ENCODE measurements at regions not wholly inside any gene's neighbourhood (a gene's known extent, or its start where the extent isn't known, plus 50 kb on each side); places are given as distances from the start of the nearest gene placed in this dataset.

DNA sequence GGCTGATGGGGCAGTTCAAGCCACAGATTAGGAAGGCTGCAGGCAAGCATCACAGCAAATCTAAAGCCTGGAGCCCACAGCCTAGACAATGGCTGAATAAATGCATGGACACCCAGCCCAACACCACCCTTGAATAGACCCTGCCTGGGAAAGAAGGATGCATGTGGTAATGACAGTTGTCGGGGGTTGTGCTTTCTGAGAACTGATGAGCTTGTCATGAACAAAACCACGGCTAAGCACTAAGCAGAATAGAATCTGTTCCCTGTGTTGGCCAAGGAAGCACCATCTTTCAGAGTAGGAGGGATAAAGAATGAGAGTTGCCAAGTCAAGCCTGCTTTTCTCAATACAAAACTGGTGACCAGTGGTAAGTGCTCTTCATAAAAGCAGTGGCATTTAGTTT, 66.1 kb upstream of the JCAD start:
- ChIA-PET POLR2A (no interaction called here), CTCF (no interaction called here)
- no peak for DNase-seq
- intact Hi-C loops (cut with micrococcal nuclease): no loop called here
- Mint-ChIP-seq H3K27me3 (peaks cover 14% of the 10 kb centered on the region), H3K4me1 (ENCODE audit: low read depth) (no peaks in the 10 kb centered on the region), H3K4me3 (no peak overlapping the region), H3K36me3 (no peaks in the 10 kb centered on the region), H3K9me3 (no peaks in the 10 kb centered on the region), H3K27ac (no peak overlapping the region)

DNA sequence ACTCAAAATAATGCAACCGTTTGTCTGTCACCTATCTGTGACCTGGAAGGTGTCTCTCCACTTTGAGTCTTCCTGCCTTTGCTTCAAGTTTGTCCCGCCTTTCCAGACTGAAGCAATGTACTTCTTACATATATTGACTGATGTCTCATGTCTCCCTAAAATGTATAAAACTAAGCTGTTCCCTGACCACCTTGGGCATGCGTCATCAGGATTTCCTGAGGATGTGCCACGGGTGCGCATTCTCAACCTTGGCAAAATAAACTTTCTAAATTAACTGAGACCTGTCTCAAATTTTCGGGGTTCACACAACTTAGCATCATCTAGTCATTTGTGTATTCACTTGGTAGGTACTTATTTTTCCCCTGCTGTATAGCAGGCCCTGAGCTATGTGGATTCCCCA, 65.3 kb upstream of the JCAD start:
- H3K4me1 Mint-ChIP-seq (ENCODE audit: low read depth): no peaks in the 10 kb centered on the region
- DNase-seq: no peak
- no peak overlapping the region for H3K4me3 Mint-ChIP-seq
- no peaks in the 10 kb centered on the region for H3K9me3 Mint-ChIP-seq
- H3K36me3 Mint-ChIP-seq: no peaks in the 10 kb centered on the region
- intact Hi-C loops (cut with micrococcal nuclease): no loop called here
- H3K27ac Mint-ChIP-seq: no peak overlapping the region
- POLR2A ChIA-PET: no interaction called here
- peaks cover 9% of the 10 kb centered on the region for H3K27me3 Mint-ChIP-seq
- CTCF ChIA-PET: no interaction called here

DNA sequence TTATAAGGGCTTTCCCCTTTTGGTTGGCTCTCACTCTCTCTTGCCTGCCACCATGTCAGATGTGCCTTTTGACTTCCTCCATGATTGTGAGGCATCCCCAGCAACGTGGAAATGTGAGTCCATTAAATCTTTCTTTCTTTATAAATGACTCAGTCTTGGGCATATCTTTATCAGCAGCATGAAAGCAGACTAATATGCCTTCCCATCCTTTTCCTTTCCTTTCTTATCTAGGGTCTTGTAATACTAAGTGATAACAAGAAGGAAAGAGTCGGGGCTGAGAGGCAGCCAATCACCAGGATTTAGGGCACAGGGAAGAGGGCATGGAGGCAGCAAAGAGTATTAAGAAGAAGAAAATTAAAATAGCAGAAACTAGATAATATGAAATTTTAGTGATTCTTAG, 62.0 kb upstream of the JCAD start:
- Mint-ChIP-seq H3K27me3 (no peaks in the 10 kb centered on the region), H3K27ac (no peak overlapping the region), H3K4me3 (no peak overlapping the region), H3K4me1 (ENCODE audit: low read depth) (no peaks in the 10 kb centered on the region), H3K36me3 (no peaks in the 10 kb centered on the region), H3K9me3 (no peaks in the 10 kb centered on the region)
- intact Hi-C loops (cut with micrococcal nuclease): no loop called here
- ChIA-PET CTCF (no interaction called here), POLR2A (no interaction called here)
- DNase-seq: no peak

DNA sequence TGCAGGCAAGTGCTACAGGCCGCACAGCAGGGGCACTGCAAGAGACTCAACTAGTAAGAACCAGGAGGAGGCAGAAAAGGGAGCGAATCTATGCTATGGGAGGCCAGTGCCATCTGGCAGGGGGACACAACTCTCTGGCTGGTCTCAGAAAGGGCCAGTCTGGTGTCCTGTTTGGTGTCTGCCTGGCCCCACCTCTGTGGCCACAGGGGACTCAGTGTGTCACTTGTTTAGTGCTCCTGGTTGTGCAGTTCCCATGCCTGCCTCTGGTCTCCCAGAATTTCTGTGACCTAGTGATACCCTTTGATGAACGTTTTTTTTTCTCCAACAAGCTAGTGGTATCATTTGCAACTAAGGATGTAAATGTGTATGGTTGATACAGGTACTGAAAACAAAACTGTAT, 59.2 kb upstream of the JCAD start:
- H3K36me3 Mint-ChIP-seq: no peaks in the 10 kb centered on the region
- H3K9me3 Mint-ChIP-seq: no peaks in the 10 kb centered on the region
- no peak overlapping the region for H3K27ac Mint-ChIP-seq
- POLR2A ChIA-PET: no interaction called here
- CTCF ChIA-PET: no interaction called here
- H3K4me3 Mint-ChIP-seq: no peak overlapping the region
- DNase-seq: no peak
- intact Hi-C loops (cut with micrococcal nuclease): no loop called here
- H3K4me1 Mint-ChIP-seq (ENCODE audit: low read depth): peaks cover 2% of the 10 kb centered on the region
- peaks cover 2% of the 10 kb centered on the region for H3K27me3 Mint-ChIP-seq

DNA sequence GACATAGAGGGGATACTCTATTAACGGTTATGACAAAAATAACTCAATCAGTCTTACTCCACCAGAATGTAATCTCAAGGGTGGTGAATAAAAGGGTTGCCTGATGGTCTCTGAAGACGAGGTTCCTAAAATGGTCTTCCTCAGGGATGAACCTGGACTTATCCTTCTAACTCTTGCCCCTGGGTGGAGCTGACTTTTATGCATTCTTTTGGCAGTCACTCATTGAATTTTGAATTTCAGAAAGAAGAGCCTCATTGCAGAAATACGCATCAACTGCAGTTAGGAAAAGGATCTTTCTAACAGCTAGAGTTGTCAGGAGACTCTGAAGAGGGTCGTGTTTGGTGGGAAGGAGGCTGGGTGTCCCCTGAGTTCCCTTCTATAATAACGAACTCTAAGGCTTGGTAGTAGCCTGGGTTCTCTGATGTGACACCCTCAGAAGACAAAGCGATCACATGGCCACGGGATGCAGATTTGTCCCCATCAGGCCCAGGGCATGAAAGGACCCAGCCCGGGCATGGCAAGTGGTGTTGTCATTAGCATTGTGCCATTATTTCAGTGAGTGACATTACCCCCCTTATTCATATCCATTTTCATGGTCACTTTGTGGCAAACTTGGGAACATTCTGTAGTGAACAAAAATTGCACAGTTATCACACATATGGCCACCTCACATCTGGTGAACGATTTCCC, 58.6 kb upstream of the JCAD start:
- peaks cover 3% of the 10 kb centered on the region for H3K27me3 Mint-ChIP-seq
- no peaks in the 10 kb centered on the region for H3K36me3 Mint-ChIP-seq
- POLR2A ChIA-PET: no interaction called here
- no peak overlapping the region for H3K27ac Mint-ChIP-seq
- intact Hi-C loops (cut with micrococcal nuclease): no loop called here
- CTCF ChIA-PET: no interaction called here
- no peak overlapping the region for H3K4me3 Mint-ChIP-seq
- no peaks in the 10 kb centered on the region for H3K9me3 Mint-ChIP-seq
- H3K4me1 Mint-ChIP-seq (ENCODE audit: low read depth): peaks cover 2% of the 10 kb centered on the region
- DNase-seq: no peak

DNA sequence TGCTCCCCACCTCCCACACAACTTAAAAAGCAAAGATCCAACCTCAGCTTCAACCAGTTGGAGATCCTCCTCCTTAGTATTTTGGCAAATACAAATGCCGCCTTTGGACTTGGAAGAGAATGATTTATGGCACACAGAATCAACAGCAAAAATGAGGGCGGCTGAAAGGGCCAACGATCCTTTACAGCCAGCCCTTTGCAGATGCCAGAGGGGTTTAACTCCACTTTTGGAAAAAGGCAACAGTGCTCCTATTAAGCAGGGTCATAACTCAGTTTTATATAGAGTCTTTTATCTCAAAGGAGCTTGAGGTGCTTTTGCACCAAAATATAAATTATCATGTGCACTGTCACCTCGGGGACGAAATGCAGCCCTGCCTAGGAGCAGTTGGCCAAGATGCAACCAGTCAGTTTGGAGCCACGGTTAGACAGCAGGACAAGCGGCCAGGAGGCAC, 56.7 kb upstream of the JCAD start:
- Mint-ChIP-seq H3K4me1 (ENCODE audit: low read depth) (peaks cover 2% of the 10 kb centered on the region), H3K9me3 (no peaks in the 10 kb centered on the region), H3K27ac (no peak overlapping the region), H3K27me3 (peaks cover 3% of the 10 kb centered on the region), H3K4me3 (no peak overlapping the region), H3K36me3 (no peaks in the 10 kb centered on the region)
- intact Hi-C loops (cut with micrococcal nuclease): no loop called here
- DNase-seq: no peak
- POLR2A ChIA-PET: no interaction called here
- CTCF ChIA-PET: no interaction called here

DNA sequence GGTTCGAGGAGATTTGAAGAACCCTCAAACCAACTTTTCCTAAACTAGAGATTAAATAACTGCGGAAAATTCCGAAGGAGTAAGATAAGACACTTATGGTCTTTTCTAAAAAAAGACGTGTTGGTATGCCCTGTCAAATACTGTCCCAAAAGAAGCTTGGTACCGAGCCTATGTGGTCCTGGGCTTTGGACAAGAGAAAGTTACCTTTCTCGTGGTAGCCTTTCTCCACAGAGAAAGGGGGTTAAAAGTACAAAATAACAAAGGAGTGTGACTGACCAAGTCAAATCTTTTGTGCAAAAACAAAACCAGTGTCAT, 56.2 kb upstream of the JCAD start:
- Mint-ChIP-seq H3K27me3 (peaks cover 3% of the 10 kb centered on the region), H3K9me3 (no peaks in the 10 kb centered on the region), H3K4me3 (no peak overlapping the region), H3K4me1 (ENCODE audit: low read depth) (peaks cover 2% of the 10 kb centered on the region), H3K27ac (no peak overlapping the region), H3K36me3 (no peaks in the 10 kb centered on the region)
- ChIA-PET POLR2A (no interaction called here), CTCF (no interaction called here)
- no peak for DNase-seq
- intact Hi-C loops (cut with micrococcal nuclease): no loop called here

DNA sequence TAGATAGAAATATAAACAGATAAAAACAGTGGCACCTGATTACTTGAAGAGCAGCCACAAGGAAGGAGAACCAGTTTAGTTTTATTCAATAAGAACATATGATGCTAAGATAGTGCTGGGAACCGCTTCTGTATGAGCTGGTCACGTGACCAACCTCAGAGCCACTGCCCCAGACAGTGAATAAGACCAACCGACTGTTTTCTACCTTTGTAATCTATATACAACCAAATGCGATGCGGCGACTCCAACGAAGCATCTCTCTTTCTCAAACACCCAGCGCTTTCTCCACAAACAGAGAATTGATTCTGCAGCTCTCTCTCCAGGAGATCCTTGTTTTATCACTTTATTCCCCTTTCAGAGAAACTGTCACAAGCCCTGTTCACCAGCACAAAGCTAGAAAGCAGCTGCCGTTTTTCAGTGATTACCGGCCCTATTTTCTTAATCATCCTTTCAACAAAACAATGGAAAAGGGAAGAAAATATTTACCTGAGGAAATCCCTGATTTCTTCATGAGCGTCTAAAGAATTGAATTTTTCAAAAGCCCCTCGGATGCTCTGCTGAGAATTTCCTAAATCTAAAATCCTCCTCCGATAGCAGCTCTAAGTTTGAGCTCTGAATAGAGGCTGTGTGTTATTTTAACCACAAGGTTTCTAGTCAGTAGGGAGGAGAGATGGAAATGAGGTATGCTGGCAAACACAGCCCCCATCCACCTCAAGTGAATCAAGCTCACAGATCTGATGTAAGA, 55.7 kb upstream of the JCAD start:
- H3K4me1 Mint-ChIP-seq (ENCODE audit: low read depth): peaks cover 2% of the 10 kb centered on the region
- CTCF ChIA-PET: no interaction called here
- no peak overlapping the region for H3K4me3 Mint-ChIP-seq
- no peaks in the 10 kb centered on the region for H3K36me3 Mint-ChIP-seq
- peaks cover 3% of the 10 kb centered on the region for H3K27me3 Mint-ChIP-seq
- H3K9me3 Mint-ChIP-seq: no peaks in the 10 kb centered on the region
- no peak overlapping the region for H3K27ac Mint-ChIP-seq
- intact Hi-C loops (cut with micrococcal nuclease): no loop called here
- DNase-seq: no peak
- POLR2A ChIA-PET: no interaction called here

DNA sequence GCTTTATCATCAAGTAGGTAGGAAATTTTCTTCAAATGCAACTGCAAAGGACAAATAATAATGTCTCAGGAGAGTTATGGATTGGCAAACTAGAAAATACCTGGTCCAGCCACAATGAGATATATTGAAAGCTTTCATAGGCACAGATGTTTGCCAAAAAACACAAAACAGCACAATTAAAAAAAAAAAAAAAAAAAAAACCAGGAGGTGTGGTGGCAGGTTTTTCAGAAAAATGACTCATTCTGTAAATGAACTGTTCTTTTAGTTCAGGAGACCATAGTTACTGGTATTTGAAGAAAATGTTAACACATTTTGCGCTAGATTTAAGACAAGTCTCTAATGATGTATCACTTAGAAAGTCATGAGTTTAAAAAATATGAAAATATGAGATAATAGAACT, 55.0 kb upstream of the JCAD start:
- intact Hi-C loops (cut with micrococcal nuclease): no loop called here
- Mint-ChIP-seq H3K4me3 (no peak overlapping the region), H3K9me3 (no peaks in the 10 kb centered on the region), H3K4me1 (ENCODE audit: low read depth) (peaks cover 2% of the 10 kb centered on the region), H3K27ac (no peak overlapping the region), H3K27me3 (peaks cover 4% of the 10 kb centered on the region), H3K36me3 (no peaks in the 10 kb centered on the region)
- ChIA-PET POLR2A (no interaction called here), CTCF (no interaction called here)
- no peak for DNase-seq

DNA sequence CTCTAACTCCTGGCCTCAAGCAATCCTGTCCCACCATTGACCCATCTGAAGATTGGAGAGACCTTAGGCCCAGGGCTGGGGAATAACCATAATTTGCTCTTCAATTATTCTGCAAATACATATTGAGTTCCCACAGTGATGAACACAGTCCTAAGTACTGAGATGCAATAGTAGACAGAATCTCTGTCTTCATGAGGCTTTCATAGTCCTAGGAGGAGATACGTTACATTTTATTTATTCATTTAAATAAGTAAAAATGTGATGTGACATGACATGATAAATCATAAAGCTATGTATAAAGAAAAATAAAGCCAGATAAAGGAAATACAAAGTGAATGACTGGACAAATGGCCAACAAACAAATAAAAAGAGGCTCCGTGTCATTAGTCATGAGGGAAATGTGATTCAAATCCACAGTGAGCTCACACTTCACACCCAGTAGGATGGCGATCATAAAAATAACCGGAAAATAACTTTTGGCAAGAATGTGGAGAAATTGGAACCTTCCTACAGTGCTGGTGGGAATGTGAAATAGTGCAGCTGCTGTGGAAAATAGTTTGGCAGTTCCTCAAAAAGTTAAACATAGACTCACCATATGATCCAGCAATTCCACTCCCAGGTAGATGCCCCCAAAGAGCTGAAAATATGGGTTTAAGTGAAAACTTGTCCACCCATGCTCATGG, 52.1 kb upstream of the JCAD start:
- Mint-ChIP-seq H3K36me3 (no peaks in the 10 kb centered on the region), H3K4me3 (no peak overlapping the region), H3K27ac (no peak overlapping the region), H3K27me3 (peaks cover 4% of the 10 kb centered on the region), H3K9me3 (no peaks in the 10 kb centered on the region), H3K4me1 (ENCODE audit: low read depth) (peaks cover 2% of the 10 kb centered on the region)
- DNase-seq: no peak
- CTCF ChIA-PET: no interaction called here
- POLR2A ChIA-PET: interaction anchor here (0.6 kb wide), 1 partner anchor 40 kb away, joined by 3 read pairs; no protein-coding TSS in a partner anchor
- intact Hi-C loops (cut with micrococcal nuclease): no loop called here
